CD4-positive, alpha-beta T cell treated with Interleukin-4 for 4 hours (primary cell): ENCODE measurements at regions not wholly inside any gene's neighbourhood (a gene's known extent, or its start where the extent isn't known, plus 50 kb on each side); places are given as distances from the start of the nearest gene placed in this dataset.

Source experiments
- DNase-seq: peaks from one replicate; pipeline ENCODE4 v3.0.0-alpha.2; 2020

- DNase-seq = no peak
Observed at GRCh38 chr5:124663101-124663506, 83.3 kb downstream of the ZNF608 start.

DNA sequence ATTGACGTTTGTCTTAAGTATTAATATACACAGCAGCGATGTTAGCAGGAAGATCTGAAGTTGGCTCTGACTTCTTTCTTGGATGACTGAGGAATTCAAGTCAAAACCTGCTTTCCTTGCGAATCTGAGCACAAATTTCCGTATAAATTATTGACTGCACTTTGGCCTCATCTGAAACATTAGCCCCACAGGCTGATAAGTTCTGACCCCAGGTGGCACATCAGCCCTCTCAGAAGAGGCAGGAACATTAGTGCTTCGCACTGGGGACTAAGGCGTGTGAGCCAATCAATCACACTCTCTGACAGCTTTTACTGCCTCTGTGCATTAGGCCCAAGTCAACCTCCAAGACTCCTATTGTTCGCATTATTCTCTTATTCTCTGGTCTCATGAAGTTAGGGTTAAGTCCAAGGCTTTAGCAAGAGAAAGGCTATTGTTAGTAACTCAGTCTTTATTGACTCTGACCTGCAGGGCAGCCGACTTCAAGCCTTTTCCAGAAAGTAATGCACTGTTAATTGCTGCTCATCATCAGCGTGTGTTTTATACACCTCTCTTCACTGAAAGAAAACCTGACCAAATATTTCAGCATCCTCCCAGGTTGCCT lies 84.2 kb downstream of the ZNF608 start:
- no peak for DNase-seq

DNA sequence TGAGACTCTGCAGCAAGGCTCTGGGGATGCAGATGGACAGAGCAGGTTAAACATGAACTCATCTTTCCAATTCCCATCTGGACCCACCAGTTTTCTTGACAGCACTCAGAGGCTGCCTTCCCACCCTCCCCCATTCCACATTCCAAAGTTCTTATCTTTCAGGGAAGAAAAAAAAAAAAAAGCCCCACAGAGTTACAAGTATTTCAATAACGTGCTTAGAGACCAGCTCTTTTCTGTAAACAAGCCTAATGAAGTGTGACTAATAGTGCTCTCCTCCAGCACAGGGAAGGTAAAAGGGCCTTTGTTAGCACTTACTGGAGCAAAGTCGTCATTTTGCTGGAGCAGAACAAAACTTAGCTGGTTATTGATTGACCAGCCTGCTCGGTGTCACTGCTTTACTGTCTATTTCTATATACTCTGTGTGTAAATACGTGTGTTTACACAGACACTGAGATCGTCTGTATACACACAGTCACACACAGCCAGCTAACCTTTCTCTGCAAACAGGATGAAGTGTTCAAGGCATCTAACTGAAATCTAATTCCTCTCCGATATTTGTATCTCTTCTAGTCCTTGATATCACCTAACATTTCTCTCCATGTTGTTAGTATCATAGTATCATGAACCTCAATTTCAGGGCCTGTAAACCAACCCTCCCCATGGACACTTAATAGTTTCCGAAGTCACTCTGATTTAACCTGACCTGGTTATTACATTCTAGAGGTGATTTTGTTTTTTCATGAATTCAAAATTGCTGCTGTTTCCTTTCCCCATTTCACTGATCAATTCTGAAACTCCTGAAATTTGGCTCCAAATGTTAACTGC lies 84.9 kb downstream of the ZNF608 start:
- DNase-seq = no peak

- DNase-seq = no peak
Observed at GRCh38 chr5:124660229-124661093, 86.0 kb downstream of the ZNF608 start.

DNA sequence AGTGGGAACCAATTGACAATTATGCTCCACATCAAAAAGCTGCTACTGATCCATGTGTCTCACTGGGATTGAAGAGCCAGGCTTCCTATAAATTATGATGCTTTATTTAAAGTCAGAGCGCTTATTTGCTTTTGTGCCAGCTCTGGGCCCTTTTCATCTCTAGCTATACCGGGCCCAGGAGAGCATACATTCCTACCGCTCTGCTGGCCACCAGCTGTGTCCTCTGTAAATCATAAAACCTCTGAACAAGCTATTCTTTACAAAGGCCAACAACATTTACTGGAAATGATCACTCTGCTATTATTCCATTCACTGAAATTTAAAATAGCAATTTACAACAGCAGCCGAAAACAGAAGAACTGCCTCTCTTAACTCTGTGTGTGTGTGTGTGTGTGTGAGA lies 86.6 kb downstream of the ZNF608 start:
- no peak for DNase-seq

DNA sequence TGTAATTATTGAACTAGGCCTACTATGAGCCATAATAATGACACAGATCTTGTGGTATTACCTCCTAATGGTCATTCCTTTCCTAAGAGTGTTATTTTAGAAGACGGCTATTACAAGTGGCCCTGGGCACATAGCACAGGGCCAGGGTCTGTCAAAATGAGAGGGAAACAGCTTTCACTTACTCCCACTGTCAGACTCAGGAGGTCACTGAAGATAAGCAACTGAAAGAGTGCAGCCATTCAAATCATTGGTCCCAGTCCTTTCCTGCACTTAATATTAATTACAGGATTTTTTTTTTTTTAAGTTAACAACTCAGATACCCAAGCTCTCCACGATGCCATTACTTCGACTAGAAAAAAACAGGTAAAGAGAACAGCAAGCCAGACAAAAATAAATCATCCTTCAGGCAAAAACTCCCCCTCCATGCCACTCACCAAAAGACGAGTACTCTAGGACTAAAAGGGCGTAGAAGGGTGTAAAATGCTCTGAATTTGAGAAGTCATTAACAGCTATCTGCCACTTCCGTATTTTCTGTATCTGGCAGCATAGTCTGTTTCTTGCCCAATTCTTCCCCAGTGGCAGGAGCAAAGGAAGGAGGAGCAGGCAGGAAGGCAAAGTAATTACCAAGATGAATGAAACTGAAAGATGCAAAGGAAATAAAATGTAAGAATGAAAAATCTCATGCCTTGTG lies 87.4 kb downstream of the ZNF608 start:
- DNase-seq = no peak

DNA sequence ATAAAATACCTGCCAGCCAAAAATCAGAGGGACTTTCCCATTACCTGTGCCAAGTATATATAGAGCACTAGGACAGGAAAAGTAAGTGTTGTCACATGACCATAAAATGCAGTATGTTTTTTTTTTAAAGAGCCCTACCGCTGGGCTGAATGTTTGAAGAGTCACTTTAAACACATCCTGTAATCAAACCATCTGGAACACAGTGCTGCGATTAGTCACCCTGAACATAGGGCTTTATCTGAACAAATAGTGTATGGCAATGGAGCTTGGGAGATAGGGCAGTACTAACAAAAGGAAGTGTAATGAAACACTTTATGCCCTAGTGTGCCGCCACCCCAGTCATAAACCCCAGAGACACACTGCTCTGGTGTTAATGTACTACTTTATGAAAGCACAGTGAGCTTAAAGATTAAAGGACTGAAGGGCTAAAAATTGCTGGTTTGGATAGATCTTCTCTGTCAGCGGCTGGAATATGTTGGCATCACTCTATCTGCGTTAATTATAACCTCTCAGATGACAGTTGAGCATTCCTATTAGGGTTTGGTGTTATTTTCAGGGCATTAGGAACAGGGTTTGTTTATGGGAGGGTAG lies 90.4 kb downstream of the ZNF608 start:
- no peak for DNase-seq

- no peak for DNase-seq
Observed at GRCh38 chr5:124655251-124655917, 91.1 kb downstream of the ZNF608 start.

GRCh38 chr5:124654418-124654817 lies 92.0 kb downstream of the ZNF608 start:
- no peak for DNase-seq

GRCh38 chr5:124653666-124654065 lies 92.8 kb downstream of the ZNF608 start:
- DNase-seq = no peak

- DNase-seq = no peak
Observed at GRCh38 chr5:124652892-124653441, 93.5 kb downstream of the ZNF608 start.

- no peak for DNase-seq
Observed at GRCh38 chr5:124652514-124652819, 94.0 kb downstream of the ZNF608 start.

DNA sequence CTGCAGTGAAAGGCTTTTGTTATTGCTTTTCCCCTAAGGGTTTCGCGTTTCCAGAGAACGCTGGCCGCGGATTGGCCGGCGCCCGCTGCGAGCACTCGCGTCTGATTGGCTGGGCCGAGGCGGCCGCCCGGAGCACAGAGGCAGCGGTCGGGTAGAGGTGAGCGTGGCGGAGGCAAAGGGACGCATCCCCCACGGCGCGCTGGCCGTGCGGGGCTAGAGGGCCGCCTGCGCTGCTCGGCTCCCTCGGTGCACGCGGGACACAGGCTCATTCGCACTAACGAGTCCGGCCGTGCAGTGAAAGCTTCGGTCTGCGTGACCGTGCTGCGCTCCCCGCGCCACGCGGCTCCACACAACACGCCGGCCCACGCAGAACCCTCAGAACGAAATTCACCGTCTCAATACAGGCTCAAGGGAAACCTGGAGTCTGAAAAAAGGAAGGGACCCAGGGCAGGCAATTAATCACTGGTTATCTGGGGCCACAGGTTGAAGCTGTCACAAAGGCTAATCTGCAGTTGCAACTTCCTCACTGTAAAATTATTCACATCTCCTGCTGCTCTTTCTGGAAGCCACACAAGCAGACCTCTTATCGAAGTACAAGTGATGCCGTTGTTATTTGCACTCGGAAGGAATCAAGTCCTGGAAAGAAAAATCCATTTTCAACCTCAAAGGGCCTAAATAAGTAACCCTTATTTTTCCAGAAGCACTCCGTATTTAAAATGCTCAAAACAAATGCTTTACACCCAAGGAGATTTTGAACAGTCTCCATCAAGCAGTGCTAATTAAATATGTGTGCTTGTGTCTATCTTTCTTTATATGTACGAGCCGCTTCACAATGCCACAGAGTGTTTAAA lies 94.6 kb downstream of the ZNF608 start:
- DNase-seq = no peak

DNA sequence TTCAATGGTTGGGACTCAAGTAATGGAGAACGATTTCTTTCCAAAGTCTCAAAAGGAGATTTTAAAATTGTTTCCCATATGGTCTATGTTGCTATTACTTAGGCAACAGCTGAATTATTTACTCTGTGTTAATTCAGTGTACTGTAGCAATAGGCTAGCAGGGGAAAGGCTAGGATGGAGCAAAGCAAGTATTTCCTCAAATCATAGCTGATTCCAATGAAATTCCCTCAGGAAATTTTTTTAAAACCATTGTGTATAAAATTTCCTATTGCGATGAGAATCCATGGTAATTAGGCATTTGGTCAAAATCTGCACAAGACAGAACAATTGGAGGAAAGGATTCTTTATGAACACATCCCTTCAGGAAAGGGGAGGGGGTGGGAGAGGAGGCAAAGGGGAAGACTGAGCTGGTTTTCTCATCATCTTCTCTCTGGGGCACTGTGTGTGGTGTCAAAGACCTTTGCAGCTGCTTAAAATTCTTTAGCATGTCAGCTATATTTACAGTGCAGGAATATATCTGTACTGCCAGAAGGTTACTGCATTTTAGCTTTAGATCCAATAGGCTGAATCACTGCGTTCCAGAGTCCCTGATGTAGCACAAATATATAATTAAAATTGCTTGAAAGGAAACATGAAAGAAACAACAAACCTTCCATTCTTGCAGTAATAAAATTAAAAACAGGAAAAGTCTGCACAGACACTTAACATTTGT lies 95.3 kb downstream of the ZNF608 start:
- no peak for DNase-seq

GRCh38 chr5:124650147-124650561 lies 96.3 kb downstream of the ZNF608 start:
- DNase-seq = no peak

DNA sequence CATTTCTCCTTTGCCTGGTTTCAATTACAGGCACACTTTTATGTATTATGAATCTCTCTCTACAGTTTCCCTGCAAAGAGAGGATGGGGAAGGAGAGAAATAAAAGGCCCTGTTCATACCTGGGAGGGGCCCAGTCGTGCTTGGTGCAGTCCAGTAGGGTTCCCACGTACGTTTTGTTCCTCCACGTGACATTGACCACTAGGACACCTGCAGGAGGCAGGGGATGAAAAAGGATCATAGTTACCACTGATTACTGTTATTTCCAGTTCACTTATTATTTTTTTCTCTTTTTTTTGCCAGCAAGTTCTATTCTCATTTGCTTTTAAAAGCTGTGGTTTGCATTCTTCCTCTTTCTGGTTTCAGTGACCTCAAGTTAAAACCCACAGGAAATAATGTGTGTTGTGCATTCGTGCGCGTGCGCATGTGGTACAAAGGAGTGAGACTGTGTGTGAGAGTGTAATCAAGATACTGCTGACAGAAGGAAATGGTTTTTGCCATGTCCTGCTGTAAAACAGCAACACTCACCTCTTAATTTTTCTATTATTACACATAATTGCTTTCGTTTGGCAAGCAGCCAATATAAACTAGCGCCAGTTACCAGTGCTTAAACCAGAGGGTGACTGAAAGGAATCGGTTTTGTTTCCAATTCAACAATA lies 96.8 kb downstream of the ZNF608 start:
- DNase-seq = peak; percentile 62

DNA sequence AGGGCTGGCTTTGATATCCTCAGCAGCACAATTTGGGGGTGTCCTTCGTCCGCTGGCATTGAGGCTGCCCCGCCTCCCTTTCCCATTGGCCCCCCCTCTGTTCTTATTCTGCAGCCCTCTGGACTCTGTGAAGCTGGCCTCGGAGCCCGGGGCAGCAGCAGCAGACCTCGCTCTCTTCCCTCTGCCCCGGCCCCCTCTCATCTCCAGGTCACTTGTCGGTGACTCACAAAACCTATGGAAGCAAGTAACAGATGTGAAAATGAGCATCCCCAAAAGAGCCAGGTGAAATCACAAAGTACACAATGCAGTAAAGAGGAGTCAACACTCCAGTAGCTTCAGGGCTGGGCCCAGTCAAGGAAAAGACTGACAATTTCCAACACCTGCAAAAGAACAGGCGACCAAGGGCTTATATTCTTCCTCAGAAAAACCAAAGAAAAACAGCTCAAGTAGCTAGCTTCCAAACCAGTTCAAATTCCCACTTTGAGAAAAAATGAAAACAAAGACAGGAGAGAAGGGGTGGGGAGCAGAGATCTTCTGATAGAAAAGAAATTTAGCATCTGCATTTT lies 97.5 kb downstream of the ZNF608 start:
- DNase-seq = no peak

GRCh38 chr5:124647352-124647751 lies 99.1 kb downstream of the ZNF608 start:
- DNase-seq = no peak

DNA sequence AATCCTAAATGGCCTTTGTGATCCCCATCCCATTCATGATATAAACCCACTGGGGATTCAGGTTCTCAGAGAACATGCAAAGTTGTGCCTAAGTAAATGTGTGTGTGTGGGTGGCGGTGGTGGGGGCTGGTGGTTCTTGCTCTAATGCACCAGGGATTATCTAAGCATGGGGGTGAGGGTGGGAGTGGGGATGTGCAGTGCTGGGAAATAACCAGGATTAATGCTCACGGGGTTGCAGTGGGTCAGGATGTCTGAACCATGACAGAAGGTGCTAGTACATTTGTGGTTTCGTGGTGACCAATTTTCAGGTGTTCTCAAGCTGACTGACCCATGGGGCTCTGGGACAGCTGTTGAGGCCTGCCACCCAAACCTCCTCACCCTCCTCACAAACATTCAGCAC lies 101.0 kb downstream of the ZNF608 start:
- no peak for DNase-seq
